Keratinocyte (primary cell): ENCODE measurements at regions not wholly inside any gene's neighbourhood (a gene's known extent, or its start where the extent isn't known, plus 50 kb on each side); places are given as distances from the start of the nearest gene placed in this dataset.

ENCODE experiments used
- DNase-seq: peaks from one replicate; pipeline ENCODE4 v3.0.0-alpha.2; 2011; ENCODE audit warnings: low read depth, missing footprints, low spot score
- FAIRE-seq: peaks from 2 replicates; lab custom pipeline; 2011; peaks lifted over from hg19 to GRCh38; lab: Jason Lieb, UNC
- H2AFZ ChIP-seq: 2 replicates; pipeline ENCODE4 v1.6.0; 2012; ENCODE audit warnings: low read length, control low read depth, inconsistent platforms; ENCODE audit not compliant: control insufficient read depth
- H3K27ac ChIP-seq: 2 replicates; pipeline ENCODE4 v1.5.1; 2011; ENCODE audit warnings: low read length; ENCODE audit not compliant: control insufficient read depth, insufficient read depth
- H3K27me3 ChIP-seq: 3 replicates; pipeline ENCODE4 v1.6.0; 2011; ENCODE audit warnings: low read length; ENCODE audit not compliant: control insufficient read depth, insufficient read depth; ENCODE audit errors: extremely low read depth
- H3K36me3 ChIP-seq, 2 experiments: 2 replicates in 1 of 2; 3 replicates in 1 of 2; pipeline ENCODE4 v1.5.1; 2011; ENCODE audit warnings: low read length in 2 of 2, mild to moderate bottlenecking in 1 of 2; ENCODE audit not compliant: control insufficient read depth in 2 of 2, insufficient read depth in 2 of 2; ENCODE audit errors: extremely low read depth in 1 of 2
- H3K4me1 ChIP-seq: 3 replicates; pipeline ENCODE4 v1.5.1; 2011; ENCODE audit warnings: low read length; ENCODE audit not compliant: control insufficient read depth, insufficient read depth; ENCODE audit errors: extremely low read depth
- H3K4me2 ChIP-seq: 3 replicates; pipeline ENCODE4 v1.6.0; 2011; ENCODE audit warnings: low read depth, low read length; ENCODE audit not compliant: control insufficient read depth, insufficient read depth; ENCODE audit errors: extremely low read depth
- H3K4me3 ChIP-seq, 3 experiments: fragments of 200-600 bp in 1 of 3; sonication (generic) in 1 of 3; 2 replicates in 2 of 3; 3 replicates in 1 of 3; pipeline ENCODE4 v1.5.1; 2011 to 2016; ENCODE audit warnings: low read length in 3 of 3, mild to moderate bottlenecking in 3 of 3, control low read depth in 2 of 3, inconsistent platforms in 1 of 3, low read depth in 1 of 3, mixed read lengths in 1 of 3, mixed run types in 1 of 3, moderate library complexity in 1 of 3; ENCODE audit not compliant: control insufficient read depth in 2 of 3, insufficient read depth in 2 of 3; ENCODE audit errors: extremely low read depth in 1 of 3
- H3K79me2 ChIP-seq: 2 replicates; pipeline ENCODE4 v1.6.0; 2012; ENCODE audit warnings: low read length; ENCODE audit not compliant: control insufficient read depth, insufficient read depth
- H3K9ac ChIP-seq: 3 replicates; pipeline ENCODE4 v1.6.0; 2011; ENCODE audit warnings: low read length; ENCODE audit not compliant: control insufficient read depth, insufficient read depth; ENCODE audit errors: extremely low read depth
- H3K9me1 ChIP-seq: 3 replicates; pipeline ENCODE4 v1.6.0; 2011; ENCODE audit warnings: low read length; ENCODE audit not compliant: control insufficient read depth, insufficient read depth; ENCODE audit errors: extremely low read depth
- H3K9me3 ChIP-seq: 2 replicates; pipeline ENCODE4 v1.5.1; 2012; ENCODE audit warnings: low read depth, low read length; ENCODE audit not compliant: control insufficient read depth
- H4K20me1 ChIP-seq: 3 replicates; pipeline ENCODE4 v1.6.0; 2011; ENCODE audit warnings: low read length; ENCODE audit not compliant: control insufficient read depth, insufficient read depth; ENCODE audit errors: extremely low read depth
- CTCF ChIP-seq, 3 experiments: IDR thresholded peaks in 1 of 3; conservative IDR thresholded peaks in 1 of 3; optimal IDR thresholded peaks in 1 of 3; 2 replicates in 2 of 3; 3 replicates in 1 of 3; pipeline versions ENCODE3 to v1.5.1; 2011; ENCODE audit warnings: low read length in 3 of 3, mild to moderate bottlenecking in 3 of 3, moderate library complexity in 2 of 3, control low read depth in 1 of 3, inconsistent platforms in 1 of 3; ENCODE audit not compliant: insufficient read depth in 2 of 3; ENCODE audit errors: extremely low read depth in 1 of 3
- EZH2 ChIP-seq: IDR thresholded peaks from one replicate; pipeline ENCODE4 v1.6.1; 2012; ENCODE audit warnings: inconsistent platforms, mild to moderate bottlenecking, low read length, moderate library complexity
- dilution Hi-C: fragments of 300-500 bp; cut with MboI; formaldehyde crosslinking; loops from one replicate; pipeline ENCODE4 v1.7.0; 2020; ENCODE audit warnings: low sequenced_read_pairs; ENCODE audit not compliant: extremely low pct_ligation_motif_present

- dilution Hi-C loops = no loop called here
These were observed 290.4 kb upstream of the POU3F3 start for GRCh38 chr2:104563398-104563996.

GRCh38 chr2:104568247-104568646 lies 285.7 kb upstream of the POU3F3 start:
- H3K9me1 ChIP-seq = no peaks in the 10 kb centered on the region
- dilution Hi-C loops = no loop called here

More at GRCh38 chr2:104563398-104563996, 290.4 kb upstream of the POU3F3 start:
- no peak for TF ChIP-seq CTCF (optimal IDR thresholded peaks at IDR 0.05 in 1 of 3, IDR thresholded peaks at IDR 0.05 in 1 of 3, conservative IDR thresholded peaks at IDR 0.05 in 1 of 3; ENCODE audit: extremely low read depth in 1 of 3, insufficient read depth in 2 of 3, low read length in 3 of 3)
- Histone ChIP-seq H3K9ac (no peak overlapping the region), H3K27me3 (no peaks in the 10 kb centered on the region), H3K9me3 (no peaks in the 10 kb centered on the region), H3K4me3 (no peak overlapping the region), H3K36me3 (no peaks in the 10 kb centered on the region), H3K4me1 (no peaks in the 10 kb centered on the region), H2AFZ (no peak overlapping the region), H4K20me1 (no peaks in the 10 kb centered on the region), H3K79me2 (no peaks in the 10 kb centered on the region), H3K27ac (no peak overlapping the region), H3K4me2 (no peak overlapping the region), H3K9me1 (no peaks in the 10 kb centered on the region)
- DNase-seq = no peak
- FAIRE-seq = no peak

More at GRCh38 chr2:104568247-104568646, 285.7 kb upstream of the POU3F3 start:
- no peaks in the 10 kb centered on the region for H3K4me1 ChIP-seq
- no peak overlapping the region for H3K9ac ChIP-seq
- H4K20me1 ChIP-seq = no peaks in the 10 kb centered on the region
- no peak overlapping the region for H3K4me3 ChIP-seq
- no peaks in the 10 kb centered on the region for H3K79me2 ChIP-seq
- no peaks in the 10 kb centered on the region for H3K27me3 ChIP-seq
- no peaks in the 10 kb centered on the region for H3K36me3 ChIP-seq
- H3K27ac ChIP-seq = no peak overlapping the region
- FAIRE-seq = no peak
- H3K4me2 ChIP-seq = no peak overlapping the region
- no peak overlapping the region for H2AFZ ChIP-seq
- no peaks in the 10 kb centered on the region for H3K9me3 ChIP-seq
- no peak for TF ChIP-seq CTCF (optimal IDR thresholded peaks at IDR 0.05 in 1 of 3, IDR thresholded peaks at IDR 0.05 in 1 of 3, conservative IDR thresholded peaks at IDR 0.05 in 1 of 3; ENCODE audit: extremely low read depth in 1 of 3, insufficient read depth in 2 of 3, low read length in 3 of 3)
- no peak for TF ChIP-seq EZH2
- DNase-seq = no peak
